Testis (tissue), 2 donors: ENCODE measurements at regions not wholly inside any gene's neighbourhood (a gene's known extent, or its start where the extent isn't known, plus 50 kb on each side); places are given as distances from the start of the nearest gene placed in this dataset.

Source experiments
- DNase-seq: peaks from one replicate; pipeline ENCODE4 v3.0.0-alpha.2; 2019
- H3K27ac ChIP-seq, 2 donors: fragments of 200-600 bp; sonication (generic); one replicate each; pipeline ENCODE4 v1.5.1; 2019
- H3K27me3 ChIP-seq: fragments of 200-600 bp; sonication (generic); one replicate; pipeline ENCODE4 v1.5.1; 2019
- H3K36me3 ChIP-seq: fragments of 200-600 bp; sonication (generic); one replicate; pipeline ENCODE4 v1.5.1; 2017; ENCODE audit warnings: low read depth; ENCODE audit errors: missing control alignments
- H3K4me1 ChIP-seq: fragments of 200-600 bp; sonication (generic); one replicate; pipeline ENCODE4 v1.5.1; 2019
- H3K4me3 ChIP-seq, 2 donors: fragments of 200-600 bp; sonication (generic); one replicate each; pipeline ENCODE4 v1.5.1; 2017 to 2019
- H3K9me3 ChIP-seq: fragments of 200-600 bp; sonication (generic); one replicate; pipeline ENCODE4 v1.5.1; 2017
- CTCF ChIP-seq, 3 experiments: fragments of 450-650 bp in 2 of 3; fragments of 200-600 bp in 1 of 3; sonication (generic) in 1 of 3; IDR thresholded peaks; one replicate each; pipeline ENCODE4 v1.5.1; 2016 to 2019; ENCODE audit warnings: antibody characterized with exemption in 3 of 3, mild to moderate bottlenecking in 2 of 3, moderate library complexity in 1 of 3
- POLR2A ChIP-seq: fragments of 450-650 bp; IDR thresholded peaks from one replicate; pipeline ENCODE4 v1.6.1; 2017; ENCODE audit warnings: antibody characterized with exemption, mild to moderate bottlenecking, moderate library complexity
- WGBS, 2 donors: methylation state at CpG; one replicate each; pipeline ENCODE4 v1.1.5; 2018; 5-methylcytosine and 5-hydroxymethylcytosine counted together
- intact Hi-C: fragments of 100-400 bp; cut with DNase I; formaldehyde crosslinking; loops from one replicate; pipeline ENCODE4 v1.15.1; 2023; ENCODE audit warnings: low total_unique reads

GRCh38 chr17:71114911-71115668 lies 945.8 kb downstream of the KCNJ2 start:
- Histone ChIP-seq H3K27me3 (no peaks in the 10 kb centered on the region), H3K36me3 (no peaks in the 10 kb centered on the region), H3K27ac (no peak overlapping the region), H3K4me3 (no peak overlapping the region), H3K9me3 (no peaks in the 10 kb centered on the region), H3K4me1 (no peaks in the 10 kb centered on the region)
- intact Hi-C loops: no loop called here
- no peak for TF ChIP-seq CTCF (IDR thresholded peaks at IDR 0.05)
- TF ChIP-seq POLR2A: no peak
- WGBS, 2 donors: 81 to 87% methylated on average over 7 of the region's 7 CpGs
- no peak for DNase-seq

GRCh38 chr17:71115669-71115972 lies 946.3 kb downstream of the KCNJ2 start:
- TF ChIP-seq POLR2A (no peak), CTCF (IDR thresholded peaks at IDR 0.05) (no peak)
- intact Hi-C loops: no loop called here
- Histone ChIP-seq H3K9me3 (no peaks in the 10 kb centered on the region), H3K4me1 (no peaks in the 10 kb centered on the region), H3K4me3 (no peak overlapping the region), H3K27ac (no peak overlapping the region), H3K27me3 (no peaks in the 10 kb centered on the region), H3K36me3 (no peaks in the 10 kb centered on the region)
- DNase-seq: no peak
- 86 to 91% methylated on average over 4 of the region's 4 CpGs for WGBS, 2 donors

- Histone ChIP-seq H3K4me3 (no peak overlapping the region), H3K4me1 (no peaks in the 10 kb centered on the region), H3K27me3 (no peaks in the 10 kb centered on the region), H3K36me3 (no peaks in the 10 kb centered on the region), H3K9me3 (no peaks in the 10 kb centered on the region), H3K27ac (no peak overlapping the region)
- 46 to 48% methylated on average over 4 of the region's 4 CpGs for WGBS, 2 donors
- TF ChIP-seq CTCF (IDR thresholded peaks at IDR 0.05): no peak
- TF ChIP-seq POLR2A: no peak
- no peak for DNase-seq
- intact Hi-C loops: no loop called here
These were observed 948.1 kb downstream of the KCNJ2 start for GRCh38 chr17:71117466-71117865.

GRCh38 chr17:71118039-71118438 lies 948.7 kb downstream of the KCNJ2 start:
- Histone ChIP-seq H3K36me3 (no peaks in the 10 kb centered on the region), H3K27ac (no peak overlapping the region), H3K4me1 (no peaks in the 10 kb centered on the region), H3K27me3 (no peaks in the 10 kb centered on the region), H3K9me3 (no peaks in the 10 kb centered on the region), H3K4me3 (no peak overlapping the region)
- 63 to 79% methylated on average over 4 of the region's 4 CpGs for WGBS, 2 donors
- DNase-seq: no peak
- intact Hi-C loops: no loop called here
- TF ChIP-seq POLR2A (no peak), CTCF (IDR thresholded peaks at IDR 0.05) (no peak)

GRCh38 chr17:71127416-71127815 lies 958.1 kb downstream of the KCNJ2 start:
- intact Hi-C loops: no loop called here
- Histone ChIP-seq H3K36me3 (no peaks in the 10 kb centered on the region), H3K27ac (no peak overlapping the region), H3K4me3 (no peak overlapping the region), H3K4me1 (no peaks in the 10 kb centered on the region), H3K9me3 (no peaks in the 10 kb centered on the region), H3K27me3 (no peaks in the 10 kb centered on the region)
- no peak for DNase-seq
- TF ChIP-seq POLR2A (no peak), CTCF (IDR thresholded peaks at IDR 0.05) (no peak)
- WGBS, 2 donors: 62 to 74% methylated on average over 2 of the region's 2 CpGs
